BLaER1 treated with 17β-estradiol and CSF1 and Interleukin-3, amounts not matched to agents 10 nM and 100 nM (cell line): ENCODE measurements at regions not wholly inside any gene's neighbourhood (a gene's known extent, or its start where the extent isn't known, plus 50 kb on each side); places are given as distances from the start of the nearest gene placed in this dataset.

Source experiments
- H3K27ac ChIP-seq, 11 experiments: shearing (Covaris generic); formaldehyde crosslinking; 2 replicates each; pipeline ENCODE4 v1.8.1; 2022
- H3K27me3 ChIP-seq, 11 experiments: shearing (Covaris generic); formaldehyde crosslinking; 2 replicates each; pipeline ENCODE4 v1.8.1; 2022
- H3K36me3 ChIP-seq, 11 experiments: shearing (Covaris generic); formaldehyde crosslinking; 2 replicates each; pipeline ENCODE4 v1.8.1; 2022
- H3K4me1 ChIP-seq, 10 experiments: shearing (Covaris generic); formaldehyde crosslinking; 2 replicates each; pipeline ENCODE4 v1.8.1; 2022
- H3K4me2 ChIP-seq, 11 experiments: shearing (Covaris generic); formaldehyde crosslinking; 2 replicates each; pipeline ENCODE4 v1.8.1; 2022
- H3K4me3 ChIP-seq, 10 experiments: shearing (Covaris generic); formaldehyde crosslinking; 2 replicates each; pipeline ENCODE4 v1.8.1; 2022
- H3K9ac ChIP-seq, 11 experiments: shearing (Covaris generic); formaldehyde crosslinking; 2 replicates each; pipeline ENCODE4 v1.8.1; 2022
- H3K9me3 ChIP-seq, 11 experiments: shearing (Covaris generic); formaldehyde crosslinking; replicated peaks in 1 of 11; 2 replicates each; pipeline ENCODE4 v1.8.1; 2022
- H4K20me1 ChIP-seq, 11 experiments: shearing (Covaris generic); formaldehyde crosslinking; 2 replicates each; pipeline ENCODE4 v1.8.1; 2022
- Cebpa-rat ChIP-seq, 11 experiments: shearing (Covaris generic); IDR thresholded peaks; 2 replicates each; pipeline ENCODE4 v1.8.1; 2022

GRCh38 chrX:123077631-123078030 is 106.4 kb upstream of the GRIA3 start:
- H4K20me1 ChIP-seq, result no peaks in the 10 kb centered on the region; a peak in 2 of 22 replicates
- H3K9me3 ChIP-seq, result no peaks in the 10 kb centered on the region
- H3K27ac ChIP-seq, result no peak overlapping the region
- H3K4me2 ChIP-seq, result no peak overlapping the region
- no peak for TF ChIP-seq Cebpa-rat (IDR thresholded peaks at IDR 0.05)
- H3K36me3 ChIP-seq, result no peaks in the 10 kb centered on the region
- H3K4me3 ChIP-seq, result no peak overlapping the region
- no peak overlapping the region for H3K9ac ChIP-seq
- H3K27me3 ChIP-seq, result peaks cover 86 to 100% (median 97%) of the 10 kb centered on the region in 11 experiments
- no peaks in the 10 kb centered on the region for H3K4me1 ChIP-seq

GRCh38 chrX:123080065-123080464 is 104.0 kb upstream of the GRIA3 start:
- Histone ChIP-seq H3K9ac (no peak overlapping the region), H3K4me1 (no peaks in the 10 kb centered on the region)
- TF ChIP-seq Cebpa-rat (IDR thresholded peaks at IDR 0.05), result no peak

GRCh38 chrX:123081776-123082175 is 102.3 kb upstream of the GRIA3 start:
- no peak for TF ChIP-seq Cebpa-rat (IDR thresholded peaks at IDR 0.05)
- Histone ChIP-seq H3K27ac (no peak overlapping the region), H4K20me1 (no peaks in the 10 kb centered on the region; a peak in 1 of 22 replicates), H3K36me3 (no peaks in the 10 kb centered on the region), H3K9me3 (no peaks in the 10 kb centered on the region; a peak in 1 of 22 replicates), H3K4me1 (no peaks in the 10 kb centered on the region), H3K4me2 (no peak overlapping the region), H3K4me3 (no peak overlapping the region), H3K27me3 (peaks cover 83 to 100% (median 99%) of the 10 kb centered on the region in 11 experiments), H3K9ac (no peak overlapping the region)

More at GRCh38 chrX:123080065-123080464, 104.0 kb upstream of the GRIA3 start:
- Histone ChIP-seq H3K4me2 (no peak overlapping the region), H3K9me3 (no peaks in the 10 kb centered on the region), H3K36me3 (no peaks in the 10 kb centered on the region), H3K27ac (no peak overlapping the region), H4K20me1 (no peaks in the 10 kb centered on the region; a peak in 2 of 22 replicates), H3K27me3 (peaks cover 87 to 100% (median 99%) of the 10 kb centered on the region in 11 experiments), H3K4me3 (no peak overlapping the region)

- no peak for TF ChIP-seq Cebpa-rat (IDR thresholded peaks at IDR 0.05)
- H3K4me1 ChIP-seq, result no peaks in the 10 kb centered on the region
- no peaks in the 10 kb centered on the region; a peak in 1 of 22 replicates for H3K9me3 ChIP-seq
Measured at GRCh38 chrX:123083924-123084323, 100.2 kb upstream of the GRIA3 start.

GRCh38 chrX:123084797-123085196 is 99.3 kb upstream of the GRIA3 start:
- Histone ChIP-seq H3K27me3 (peaks cover 74 to 100% (median 100%) of the 10 kb centered on the region in 11 experiments), H3K27ac (no peak overlapping the region), H3K9me3 (peaks cover 0 to 1% (median 0%) of the 10 kb centered on the region in 11 experiments; a peak in 1 of 22 replicates), H3K4me2 (no peak overlapping the region), H3K4me1 (no peaks in the 10 kb centered on the region), H3K36me3 (no peaks in the 10 kb centered on the region), H3K4me3 (no peak overlapping the region), H4K20me1 (no peaks in the 10 kb centered on the region; a peak in 1 of 22 replicates), H3K9ac (no peak overlapping the region)
- TF ChIP-seq Cebpa-rat (IDR thresholded peaks at IDR 0.05), result no peak

More at GRCh38 chrX:123083924-123084323, 100.2 kb upstream of the GRIA3 start:
- Histone ChIP-seq H4K20me1 (no peaks in the 10 kb centered on the region), H3K4me2 (no peak overlapping the region), H3K27me3 (peaks cover 72 to 100% (median 100%) of the 10 kb centered on the region in 11 experiments), H3K36me3 (no peaks in the 10 kb centered on the region), H3K27ac (no peak overlapping the region), H3K4me3 (no peak overlapping the region), H3K9ac (no peak overlapping the region)

- Histone ChIP-seq H4K20me1 (no peaks in the 10 kb centered on the region; a peak in 1 of 22 replicates), H3K4me3 (no peak overlapping the region), H3K4me1 (no peaks in the 10 kb centered on the region), H3K9ac (no peak overlapping the region), H3K27me3 (peaks cover 68 to 100% (median 100%) of the 10 kb centered on the region in 11 experiments), H3K4me2 (no peak overlapping the region), H3K9me3 (peaks cover 0 to 3% (median 0%) of the 10 kb centered on the region in 11 experiments; a peak in 1 of 22 replicates), H3K36me3 (no peaks in the 10 kb centered on the region), H3K27ac (no peak overlapping the region)
- no peak for TF ChIP-seq Cebpa-rat (IDR thresholded peaks at IDR 0.05)
Measured at GRCh38 chrX:123085311-123085940, 98.7 kb upstream of the GRIA3 start.

- H3K4me3 ChIP-seq, result no peak overlapping the region
- H3K4me2 ChIP-seq, result no peak overlapping the region
- no peaks in the 10 kb centered on the region for H3K4me1 ChIP-seq
- no peaks in the 10 kb centered on the region; a peak in 1 of 22 replicates for H4K20me1 ChIP-seq
- no peak overlapping the region for H3K27ac ChIP-seq
- TF ChIP-seq Cebpa-rat (IDR thresholded peaks at IDR 0.05), result no peak
- no peaks in the 10 kb centered on the region for H3K36me3 ChIP-seq
- H3K9ac ChIP-seq, result no peak overlapping the region
- peaks cover 60 to 100% (median 98%) of the 10 kb centered on the region in 11 experiments; a peak in 21 of 22 replicates for H3K27me3 ChIP-seq
- H3K9me3 ChIP-seq, result peaks cover 0 to 3% (median 0%) of the 10 kb centered on the region in 11 experiments; a peak in 1 of 22 replicates
Measured at GRCh38 chrX:123086768-123087167, 97.3 kb upstream of the GRIA3 start.

GRCh38 chrX:123087326-123087725 is 96.8 kb upstream of the GRIA3 start:
- H3K4me3 ChIP-seq, result no peak overlapping the region
- H3K27me3 ChIP-seq, result peaks cover 58 to 100% (median 98%) of the 10 kb centered on the region in 11 experiments; a peak in 21 of 22 replicates
- no peak overlapping the region for H3K27ac ChIP-seq
- H3K4me1 ChIP-seq, result no peaks in the 10 kb centered on the region
- peaks cover 0 to 3% (median 0%) of the 10 kb centered on the region in 11 experiments; a peak in 1 of 22 replicates for H3K9me3 ChIP-seq
- H4K20me1 ChIP-seq, result no peaks in the 10 kb centered on the region; a peak in 1 of 22 replicates
- H3K36me3 ChIP-seq, result no peaks in the 10 kb centered on the region
- TF ChIP-seq Cebpa-rat (IDR thresholded peaks at IDR 0.05), result no peak
- no peak overlapping the region for H3K4me2 ChIP-seq
- H3K9ac ChIP-seq, result no peak overlapping the region

- Histone ChIP-seq H3K27me3 (peaks cover 50 to 100% (median 98%) of the 10 kb centered on the region in 11 experiments; a peak in 21 of 22 replicates), H4K20me1 (no peaks in the 10 kb centered on the region; a peak in 1 of 22 replicates), H3K9ac (no peak overlapping the region), H3K27ac (no peak overlapping the region), H3K4me2 (no peak overlapping the region), H3K4me3 (no peak overlapping the region), H3K4me1 (no peaks in the 10 kb centered on the region), H3K9me3 (peaks cover 0 to 3% (median 0%) of the 10 kb centered on the region in 11 experiments; a peak in 1 of 22 replicates), H3K36me3 (no peaks in the 10 kb centered on the region)
- no peak for TF ChIP-seq Cebpa-rat (IDR thresholded peaks at IDR 0.05)
Measured at GRCh38 chrX:123088331-123088730, 95.7 kb upstream of the GRIA3 start.
